Natural killer cell (primary cell): ENCODE measurements at regions not wholly inside any gene's neighbourhood (a gene's known extent, or its start where the extent isn't known, plus 50 kb on each side); places are given as distances from the start of the nearest gene placed in this dataset.

Experiments
- ATAC-seq, 3 donors: fragments of 150-1000 bp in 2 of 3; fragments of 200-7000 bp in 1 of 3; cut with Tn5 transposase; 1 replicate in 1 of 3; 2 replicates in 2 of 3; pipeline ENCODE4 v1.10.0; 2021; ENCODE audit warnings: mild to moderate bottlenecking in 2 of 3, moderate library complexity in 2 of 3
- DNase-seq, 2 donors: peaks; one replicate each; pipeline versions ENCODE4 v3.0.0 to v3.0.0-alpha.2; 2013 to 2021; ENCODE audit warnings: mixed read lengths in 1 of 2
- H3K27ac ChIP-seq: one replicate; pipeline ENCODE4 v1.5.1; 2013; ENCODE audit warnings: mild to moderate bottlenecking, low read length
- H3K27me3 ChIP-seq: one replicate; pipeline ENCODE4 v1.6.1; 2013; ENCODE audit warnings: low read length; ENCODE audit not compliant: control insufficient read depth, insufficient read depth
- H3K36me3 ChIP-seq: one replicate; pipeline ENCODE4 v1.6.1; 2013; ENCODE audit warnings: low read length; ENCODE audit not compliant: control insufficient read depth, insufficient read depth
- H3K4me1 ChIP-seq: one replicate; pipeline ENCODE4 v1.6.1; 2013; ENCODE audit warnings: low read length; ENCODE audit not compliant: control insufficient read depth, insufficient read depth
- H3K4me3 ChIP-seq: one replicate; pipeline ENCODE4 v1.5.1; 2013; ENCODE audit warnings: low read length
- H3K9me3 ChIP-seq: one replicate; pipeline ENCODE4 v1.6.1; 2013; ENCODE audit warnings: low read length; ENCODE audit not compliant: control insufficient read depth, insufficient read depth
- H3K27ac Mint-ChIP-seq, 2 donors: one replicate each; pipeline ENCODE4 v1.8.0; 2022; ENCODE audit warnings: mild to moderate bottlenecking in 2 of 2, mixed read lengths in 2 of 2, moderate library complexity in 1 of 2
- H3K27me3 Mint-ChIP-seq, 2 donors: one replicate each; pipeline ENCODE4 v1.8.0; 2022; ENCODE audit warnings: low read depth in 2 of 2, mixed read lengths in 2 of 2
- H3K36me3 Mint-ChIP-seq: one replicate; pipeline ENCODE4 v1.8.0; 2022; ENCODE audit warnings: mixed read lengths
- H3K4me1 Mint-ChIP-seq, 2 donors: one replicate each; pipeline ENCODE4 v1.8.0; 2022; ENCODE audit warnings: mixed read lengths in 2 of 2
- H3K4me3 Mint-ChIP-seq: one replicate; pipeline ENCODE4 v1.8.0; 2022; ENCODE audit warnings: mild to moderate bottlenecking, moderate library complexity, mixed read lengths
- H3K9me3 Mint-ChIP-seq, 2 donors: one replicate each; pipeline ENCODE4 v1.8.0; 2022; ENCODE audit warnings: mixed read lengths in 2 of 2
- CTCF ChIP-seq: fragments of 200-600 bp; IDR thresholded peaks from one replicate; pipeline ENCODE4 v1.8.0; 2022; ENCODE audit warnings: antibody characterized with exemption
- WGBS: methylation state at CpG from one replicate; pipeline ENCODE4 v1.1.7; 2013; ENCODE audit warnings: missing lambda C conversion rate; ENCODE audit not compliant: insufficient coverage; 5-methylcytosine and 5-hydroxymethylcytosine counted together
- intact Hi-C: fragments of 100-400 bp; cut with micrococcal nuclease; formaldehyde crosslinking; loops from one replicate; pipeline ENCODE4 v1.14.2; 2022

GRCh38 chr6:43980004-43980795 lies 147.1 kb downstream of the MRPL14 start:
- H3K9me3 ChIP-seq, result peaks cover 4% of the 10 kb centered on the region
- ATAC-seq, result no peak
- Mint-ChIP-seq H3K4me1 (peaks cover 12 to 16% of the 10 kb centered on the region in 2 donors), H3K36me3 (no peaks in the 10 kb centered on the region), H3K4me3 (no peak overlapping the region), H3K27me3 (peaks cover 18 to 24% of the 10 kb centered on the region in 2 donors), H3K9me3 (no peaks in the 10 kb centered on the region), H3K27ac (no peak overlapping the region)
- DNase-seq, result peak in 1 of 2 donors; percentile 3
- intact Hi-C loops, result no loop called here
- no peak overlapping the region for H3K4me3 ChIP-seq
- no peaks in the 10 kb centered on the region for H3K36me3 ChIP-seq
- H3K27ac ChIP-seq, result no peak overlapping the region
- WGBS, result 94% methylated on average over 12 of the region's 12 CpGs
- H3K4me1 ChIP-seq, result peaks cover 14% of the 10 kb centered on the region
- no peak for TF ChIP-seq CTCF
- H3K27me3 ChIP-seq, result peaks cover 6% of the 10 kb centered on the region

- H3K27me3 ChIP-seq, result peaks cover 6% of the 10 kb centered on the region
- no peaks in the 10 kb centered on the region for H3K9me3 Mint-ChIP-seq
- no peak for TF ChIP-seq CTCF
- no peaks in the 10 kb centered on the region for H3K36me3 Mint-ChIP-seq
- no peak overlapping the region for H3K4me3 ChIP-seq
- no peak for ATAC-seq
- no peak overlapping the region for H3K4me3 Mint-ChIP-seq
- peaks cover 18 to 31% of the 10 kb centered on the region in 2 donors for H3K27me3 Mint-ChIP-seq
- 75% methylated on average over 4 of the region's 4 CpGs for WGBS
- no peak overlapping the region for H3K27ac Mint-ChIP-seq
- H3K4me1 ChIP-seq, result peaks cover 14% of the 10 kb centered on the region
- no peaks in the 10 kb centered on the region for H3K36me3 ChIP-seq
- intact Hi-C loops, result no loop called here
- H3K9me3 ChIP-seq, result peaks cover 4% of the 10 kb centered on the region
- H3K4me1 Mint-ChIP-seq, result peaks cover 12 to 16% of the 10 kb centered on the region in 2 donors
- H3K27ac ChIP-seq, result no peak overlapping the region
- no peak for DNase-seq
These were observed 147.7 kb downstream of the MRPL14 start for GRCh38 chr6:43979525-43979924.

GRCh38 chr6:43978473-43979346 lies 148.5 kb downstream of the MRPL14 start:
- peaks cover 13 to 39% of the 10 kb centered on the region in 2 donors for H3K27me3 Mint-ChIP-seq
- intact Hi-C loops, result no loop called here
- Histone ChIP-seq H3K27me3 (peaks cover 6% of the 10 kb centered on the region), H3K36me3 (no peaks in the 10 kb centered on the region), H3K9me3 (peaks cover 4% of the 10 kb centered on the region), H3K27ac (no peak overlapping the region), H3K4me1 (peaks cover 14% of the 10 kb centered on the region), H3K4me3 (no peak overlapping the region)
- DNase-seq, result peak in 1 of 2 donors; percentile 12
- 88% methylated on average over 13 of the region's 13 CpGs for WGBS
- peak overlapping the region in 1 of 2 donors; percentile 74 for H3K27ac Mint-ChIP-seq
- TF ChIP-seq CTCF, result no peak
- no peaks in the 10 kb centered on the region for H3K9me3 Mint-ChIP-seq
- H3K4me3 Mint-ChIP-seq, result no peak overlapping the region
- H3K4me1 Mint-ChIP-seq, result peaks cover 12 to 16% of the 10 kb centered on the region in 2 donors
- no peaks in the 10 kb centered on the region for H3K36me3 Mint-ChIP-seq
- ATAC-seq, result no peak
